22Rv1 (cell line): ENCODE measurements at regions not wholly inside any gene's neighbourhood (a gene's known extent, or its start where the extent isn't known, plus 50 kb on each side); places are given as distances from the start of the nearest gene placed in this dataset.

Experiments
- CTCF ChIP-seq: fragments of 450-650 bp; IDR thresholded peaks from 2 replicates; pipeline ENCODE4 v1.5.1; 2017; ENCODE audit warnings: mild to moderate bottlenecking
- ZFX ChIP-seq: fragments of 450-650 bp; IDR thresholded peaks from 2 replicates; pipeline ENCODE4 v1.6.1; 2017; ENCODE audit warnings: antibody characterized with exemption, borderline replicate concordance

GRCh38 chr6:19898141-19898740 lies 61.1 kb downstream of the ID4 start:
- no peak for TF ChIP-seq CTCF
- TF ChIP-seq ZFX: no peak
